Fibroblast of lung (primary cell): ENCODE measurements at regions not wholly inside any gene's neighbourhood (a gene's known extent, or its start where the extent isn't known, plus 50 kb on each side); places are given as distances from the start of the nearest gene placed in this dataset.

Experiments used
- DNase-seq, 2 donors: peaks; one replicate each; pipeline versions ENCODE4 v3.0.0 to v3.0.0-alpha.2; 2010; ENCODE audit warnings: low read depth in 2 of 2
- H2AFZ ChIP-seq: 2 replicates; pipeline ENCODE4 v1.5.1; 2012; ENCODE audit warnings: low read length, control low read depth, inconsistent platforms
- H3K27ac ChIP-seq: 2 replicates; pipeline ENCODE4 v1.5.1; 2011; ENCODE audit warnings: low read length, control low read depth; ENCODE audit not compliant: insufficient read depth
- H3K27me3 ChIP-seq: 2 replicates; pipeline ENCODE4 v1.5.1; 2011; ENCODE audit warnings: mild to moderate bottlenecking, low read length; ENCODE audit not compliant: control insufficient read depth, insufficient read depth
- H3K36me3 ChIP-seq: 2 replicates; pipeline ENCODE4 v1.5.1; 2011; ENCODE audit warnings: low read length; ENCODE audit not compliant: control insufficient read depth, insufficient read depth
- H3K4me1 ChIP-seq: 2 replicates; pipeline ENCODE4 v1.5.1; 2011; ENCODE audit warnings: low read length; ENCODE audit not compliant: control insufficient read depth, insufficient read depth; ENCODE audit errors: extremely low read depth
- H3K4me2 ChIP-seq: 2 replicates; pipeline ENCODE4 v1.5.1; 2011; ENCODE audit warnings: low read length, control low read depth; ENCODE audit not compliant: insufficient read depth; ENCODE audit errors: extremely low read depth
- H3K4me3 ChIP-seq, 4 experiments: fragments of 200-600 bp in 1 of 4; sonication (generic) in 1 of 4; replicated peaks in 1 of 4; 2 replicates each; pipeline ENCODE4 v1.5.1; 2011 to 2016; ENCODE audit warnings: low read length in 4 of 4, low read depth in 3 of 4, mild to moderate bottlenecking in 3 of 4, control low read depth in 2 of 4, inconsistent platforms in 1 of 4, mixed read lengths in 1 of 4; ENCODE audit not compliant: insufficient read depth in 1 of 4; ENCODE audit errors: control extremely low read depth in 1 of 4
- H3K79me2 ChIP-seq: 2 replicates; pipeline ENCODE4 v1.5.1; 2012; ENCODE audit warnings: mild to moderate bottlenecking, low read length, inconsistent platforms; ENCODE audit not compliant: control insufficient read depth, insufficient read depth
- H3K9ac ChIP-seq: 2 replicates; pipeline ENCODE4 v1.5.1; 2011; ENCODE audit warnings: mild to moderate bottlenecking, low read length, control low read depth; ENCODE audit not compliant: insufficient read depth
- H3K9me3 ChIP-seq: 2 replicates; pipeline ENCODE4 v1.5.1; 2012; ENCODE audit warnings: low read depth, low read length; ENCODE audit not compliant: control insufficient read depth, insufficient read depth
- H4K20me1 ChIP-seq: 2 replicates; pipeline ENCODE4 v1.5.1; 2011; ENCODE audit warnings: low read length; ENCODE audit not compliant: control insufficient read depth, insufficient read depth; ENCODE audit errors: extremely low read depth
- CTCF ChIP-seq, 2 donors: IDR thresholded peaks in 1 of 2; conservative IDR thresholded peaks in 1 of 2; 1 replicate in 1 of 2; 2 replicates in 1 of 2; pipeline ENCODE4 v1.5.1; 2011 to 2012; ENCODE audit warnings: low read length in 2 of 2, control low read depth in 1 of 2, inconsistent platforms in 1 of 2, low read depth in 1 of 2, mild to moderate bottlenecking in 1 of 2
- EZH2 ChIP-seq: IDR thresholded peaks from 2 replicates; pipeline ENCODE4 v1.5.1; 2012; ENCODE audit warnings: low read length, control low read depth, mild to moderate bottlenecking; ENCODE audit errors: missing control alignments

DNA sequence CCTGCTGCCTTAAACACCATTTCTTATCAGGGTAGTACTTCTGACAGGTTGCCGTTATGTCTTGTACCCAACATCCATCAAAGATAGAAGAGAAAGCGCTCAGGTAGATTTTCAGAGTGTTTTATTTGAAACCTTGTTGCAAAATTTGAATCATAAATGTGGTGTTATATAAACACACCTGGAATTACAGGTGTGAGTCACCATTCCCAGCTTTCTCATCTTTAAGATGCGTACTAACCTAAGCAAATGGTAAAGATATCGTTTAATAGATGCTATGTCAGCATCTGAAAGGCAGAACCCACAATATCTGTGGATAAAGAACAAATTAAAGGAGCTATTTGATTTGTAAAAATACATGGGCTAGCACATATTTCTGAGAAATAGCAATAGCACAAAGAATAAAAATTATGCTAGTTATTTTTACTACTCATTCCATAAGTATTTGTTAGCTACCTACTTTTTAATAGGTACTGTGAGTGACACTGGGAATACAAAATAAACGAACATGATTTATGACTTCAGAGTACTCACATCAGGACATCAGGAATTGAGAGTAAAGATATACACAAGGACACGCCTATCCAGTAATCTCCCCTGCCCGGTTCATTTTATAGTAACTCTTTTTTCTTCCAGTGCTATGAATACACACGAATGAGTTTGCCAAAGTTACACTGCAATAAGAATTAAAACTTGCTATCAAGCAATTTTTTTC lies 193.8 kb downstream of the RBM43 start:
- Histone ChIP-seq H3K9me3 (no peaks in the 10 kb centered on the region), H3K4me3 (no peak overlapping the region), H3K36me3 (no peaks in the 10 kb centered on the region), H3K4me2 (no peak overlapping the region), H3K9ac (no peak overlapping the region), H3K27me3 (no peaks in the 10 kb centered on the region), H3K4me1 (no peaks in the 10 kb centered on the region), H2AFZ (no peak overlapping the region), H3K27ac (no peak overlapping the region), H4K20me1 (no peaks in the 10 kb centered on the region), H3K79me2 (no peaks in the 10 kb centered on the region)
- TF ChIP-seq CTCF (conservative IDR thresholded peaks at IDR 0.05 in 1 of 2, IDR thresholded peaks at IDR 0.05 in 1 of 2; ENCODE audit: low read depth in 1 of 2, low read length in 2 of 2) (no peak), EZH2 (no peak)
- no peak for DNase-seq

DNA sequence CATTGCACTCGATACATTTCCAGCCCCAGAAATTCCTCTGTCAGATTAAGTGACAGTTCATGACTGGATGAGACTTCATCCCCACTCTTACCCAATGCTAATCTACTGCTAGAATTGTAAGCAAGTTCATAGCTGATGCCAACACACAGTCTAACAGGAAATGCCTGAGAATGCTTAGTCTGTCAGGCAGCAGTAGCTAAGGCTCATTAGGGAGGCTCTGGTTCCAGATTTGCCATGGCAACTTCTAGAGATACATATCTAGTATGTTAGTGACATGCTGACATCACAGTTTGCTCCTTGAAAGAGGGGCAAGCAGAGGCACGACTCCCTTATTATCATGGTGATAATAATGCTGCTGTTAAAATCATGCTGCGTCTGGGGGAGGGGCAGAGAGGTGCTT lies 198.4 kb downstream of the RBM43 start:
- no peaks in the 10 kb centered on the region for H3K36me3 ChIP-seq
- no peaks in the 10 kb centered on the region for H3K79me2 ChIP-seq
- no peaks in the 10 kb centered on the region for H3K4me1 ChIP-seq
- DNase-seq: peak; percentile 25 to 81
- no peak overlapping the region for H3K4me2 ChIP-seq
- no peak for TF ChIP-seq CTCF (conservative IDR thresholded peaks at IDR 0.05 in 1 of 2, IDR thresholded peaks at IDR 0.05 in 1 of 2; ENCODE audit: low read depth in 1 of 2, low read length in 2 of 2)
- TF ChIP-seq EZH2: no peak
- no peak overlapping the region for H3K4me3 ChIP-seq
- no peaks in the 10 kb centered on the region for H4K20me1 ChIP-seq
- H3K9me3 ChIP-seq: no peaks in the 10 kb centered on the region
- no peak overlapping the region for H2AFZ ChIP-seq
- no peaks in the 10 kb centered on the region for H3K27me3 ChIP-seq
- no peak overlapping the region for H3K27ac ChIP-seq
- H3K9ac ChIP-seq: no peak overlapping the region

- no peak for DNase-seq
- H3K27me3 ChIP-seq: no peaks in the 10 kb centered on the region
- no peak overlapping the region for H2AFZ ChIP-seq
- H3K36me3 ChIP-seq: no peaks in the 10 kb centered on the region
- no peaks in the 10 kb centered on the region for H3K4me1 ChIP-seq
- no peak overlapping the region for H3K4me2 ChIP-seq
- TF ChIP-seq EZH2 (no peak), CTCF (conservative IDR thresholded peaks at IDR 0.05 in 1 of 2, IDR thresholded peaks at IDR 0.05 in 1 of 2; ENCODE audit: low read depth in 1 of 2, low read length in 2 of 2) (no peak)
- H3K79me2 ChIP-seq: no peaks in the 10 kb centered on the region
- no peak overlapping the region for H3K4me3 ChIP-seq
- no peak overlapping the region for H3K9ac ChIP-seq
- H4K20me1 ChIP-seq: no peaks in the 10 kb centered on the region
- no peaks in the 10 kb centered on the region for H3K9me3 ChIP-seq
- H3K27ac ChIP-seq: no peak overlapping the region
These were observed 201.4 kb downstream of the RBM43 start for GRCh38 chr2:151060287-151060686.
